Kidney epithelial cell (primary cell): ENCODE measurements at regions not wholly inside any gene's neighbourhood (a gene's known extent, or its start where the extent isn't known, plus 50 kb on each side); places are given as distances from the start of the nearest gene placed in this dataset.

Experiments
- DNase-seq: peaks from one replicate; pipeline ENCODE4 v3.0.0-alpha.2; 2010; ENCODE audit warnings: low read depth
- H3K27me3 ChIP-seq: 2 replicates; pipeline ENCODE4 v1.6.0; 2011; ENCODE audit warnings: low read length; ENCODE audit not compliant: control insufficient read depth, insufficient read depth
- H3K36me3 ChIP-seq: 2 replicates; pipeline ENCODE4 v1.5.1; 2011; ENCODE audit warnings: low read length; ENCODE audit not compliant: control insufficient read depth, insufficient read depth
- H3K4me3 ChIP-seq: 2 replicates; pipeline ENCODE4 v1.5.1; 2011; ENCODE audit warnings: low read depth, mild to moderate bottlenecking, control low read depth, low read length
- TF ChIP-seq, protein P1 (sequence below): IDR thresholded peaks from 2 replicates; pipeline ENCODE4 v1.5.1; 2011; ENCODE audit warnings: mild to moderate bottlenecking, moderate library complexity, low read length, control low read depth, inconsistent platforms; ENCODE audit not compliant: insufficient read depth, poor library complexity, severe bottlenecking

GRCh38 chr5:175329976-175330375, 114.0 kb downstream of the DRD1 start:
- no peak for DNase-seq
- H3K36me3 ChIP-seq: no peaks in the 10 kb centered on the region
- H3K27me3 ChIP-seq: no peaks in the 10 kb centered on the region
- no peak overlapping the region for H3K4me3 ChIP-seq
- TF ChIP-seq, protein P1, sequence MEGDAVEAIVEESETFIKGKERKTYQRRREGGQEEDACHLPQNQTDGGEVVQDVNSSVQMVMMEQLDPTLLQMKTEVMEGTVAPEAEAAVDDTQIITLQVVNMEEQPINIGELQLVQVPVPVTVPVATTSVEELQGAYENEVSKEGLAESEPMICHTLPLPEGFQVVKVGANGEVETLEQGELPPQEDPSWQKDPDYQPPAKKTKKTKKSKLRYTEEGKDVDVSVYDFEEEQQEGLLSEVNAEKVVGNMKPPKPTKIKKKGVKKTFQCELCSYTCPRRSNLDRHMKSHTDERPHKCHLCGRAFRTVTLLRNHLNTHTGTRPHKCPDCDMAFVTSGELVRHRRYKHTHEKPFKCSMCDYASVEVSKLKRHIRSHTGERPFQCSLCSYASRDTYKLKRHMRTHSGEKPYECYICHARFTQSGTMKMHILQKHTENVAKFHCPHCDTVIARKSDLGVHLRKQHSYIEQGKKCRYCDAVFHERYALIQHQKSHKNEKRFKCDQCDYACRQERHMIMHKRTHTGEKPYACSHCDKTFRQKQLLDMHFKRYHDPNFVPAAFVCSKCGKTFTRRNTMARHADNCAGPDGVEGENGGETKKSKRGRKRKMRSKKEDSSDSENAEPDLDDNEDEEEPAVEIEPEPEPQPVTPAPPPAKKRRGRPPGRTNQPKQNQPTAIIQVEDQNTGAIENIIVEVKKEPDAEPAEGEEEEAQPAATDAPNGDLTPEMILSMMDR: no peak

- no peaks in the 10 kb centered on the region for H3K36me3 ChIP-seq
Measured at GRCh38 chr5:175328687-175329086, 115.3 kb downstream of the DRD1 start.

GRCh38 chr5:175328176-175328575, 115.8 kb downstream of the DRD1 start:
- Histone ChIP-seq H3K27me3 (no peaks in the 10 kb centered on the region), H3K4me3 (no peak overlapping the region), H3K36me3 (no peaks in the 10 kb centered on the region)
- TF ChIP-seq, protein P1: no peak
- DNase-seq: no peak

More at GRCh38 chr5:175328687-175329086, 115.3 kb downstream of the DRD1 start:
- DNase-seq: no peak
- TF ChIP-seq, protein P1: no peak
- no peak overlapping the region for H3K4me3 ChIP-seq
- H3K27me3 ChIP-seq: no peaks in the 10 kb centered on the region

GRCh38 chr5:175325681-175326080, 118.3 kb downstream of the DRD1 start:
- H3K4me3 ChIP-seq: no peak overlapping the region
- DNase-seq: peak; percentile 21
- TF ChIP-seq, protein P1: no peak
- no peaks in the 10 kb centered on the region for H3K36me3 ChIP-seq
- H3K27me3 ChIP-seq: no peaks in the 10 kb centered on the region

GRCh38 chr5:175321927-175322532, 122.0 kb downstream of the DRD1 start:
- no peak overlapping the region for H3K4me3 ChIP-seq
- H3K36me3 ChIP-seq: no peaks in the 10 kb centered on the region
- TF ChIP-seq, protein P1: no peak
- DNase-seq: no peak
- no peaks in the 10 kb centered on the region for H3K27me3 ChIP-seq

DNA sequence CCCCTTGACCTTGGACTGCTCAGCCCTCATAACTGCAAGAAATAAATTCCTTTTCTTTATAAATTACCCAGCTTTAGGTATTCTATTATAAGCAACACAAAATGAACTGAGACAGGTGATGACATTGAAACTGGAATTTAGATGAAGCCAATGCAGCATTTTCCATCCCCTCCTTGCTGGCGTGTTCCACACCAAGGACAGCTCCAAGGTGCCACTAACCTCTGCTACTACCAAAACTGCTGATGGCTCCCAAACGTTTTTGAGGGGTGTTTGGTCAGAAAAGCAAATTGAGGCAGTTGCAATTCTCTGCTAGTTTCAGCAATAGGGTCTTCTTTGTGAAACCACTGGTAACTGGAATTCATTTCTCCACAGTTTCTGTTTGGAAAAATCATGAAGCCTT, 124.8 kb downstream of the DRD1 start:
- DNase-seq: no peak
- H3K36me3 ChIP-seq: no peaks in the 10 kb centered on the region
- no peaks in the 10 kb centered on the region for H3K27me3 ChIP-seq
- TF ChIP-seq, protein P1: no peak
- H3K4me3 ChIP-seq: no peak overlapping the region
